B cell (primary cell): ENCODE measurements at regions not wholly inside any gene's neighbourhood (a gene's known extent, or its start where the extent isn't known, plus 50 kb on each side); places are given as distances from the start of the nearest gene placed in this dataset.

Experiments
- ATAC-seq: fragments of 200-7000 bp; cut with Tn5 transposase; one replicate; pipeline ENCODE4 v1.10.0; 2021; ENCODE audit warnings: low read depth, mild to moderate bottlenecking, moderate number of reproducible peaks, moderate library complexity
- CTCF ChIA-PET: fragments of 350-600 bp; sonication (Branson Sonifier 250); formaldehyde crosslinking; loops from one replicate; lab custom pipeline; 2021; ENCODE audit warnings: antibody characterized with exemption, inconsistent platforms; lab: Charles Lee
- POLR2A ChIA-PET: fragments of 350-600 bp; sonication (Branson Sonifier 250); formaldehyde crosslinking; loops from one replicate; lab custom pipeline; 2021; ENCODE audit warnings: antibody characterized with exemption; lab: Charles Lee
- DNase-seq: peaks from one replicate; pipeline ENCODE4 v3.0.0; 2013
- H2AFZ ChIP-seq: 2 replicates; pipeline ENCODE4 v1.6.1; 2012; ENCODE audit warnings: mild to moderate bottlenecking, low read depth, low read length; ENCODE audit not compliant: insufficient read depth, poor library complexity, severe bottlenecking
- H3K27ac ChIP-seq, 2 donors: 1 replicate in 1 of 2; 2 replicates in 1 of 2; pipeline ENCODE4 v1.5.1; 2012 to 2013; ENCODE audit warnings: low read length in 2 of 2, mild to moderate bottlenecking in 2 of 2, moderate library complexity in 1 of 2
- H3K27me3 ChIP-seq, 4 experiments: fragments of 200-600 bp in 1 of 4; sonication (generic) in 1 of 4; replicated peaks in 1 of 4; 1 replicate in 2 of 4; 2 replicates in 2 of 4; pipeline versions ENCODE4 v1.6.1 to v1.7.0; 2013 to 2016; ENCODE audit warnings: low read length in 3 of 4, mild to moderate bottlenecking in 2 of 4, mixed read lengths in 1 of 4, moderate library complexity in 1 of 4; ENCODE audit not compliant: insufficient read depth in 4 of 4, control insufficient read depth in 3 of 4; ENCODE audit errors: control extremely low read depth in 1 of 4
- H3K36me3 ChIP-seq, 2 experiments: replicated peaks in 1 of 2; 1 replicate in 1 of 2; 2 replicates in 1 of 2; pipeline versions ENCODE4 v1.6.1 to v1.7.1; 2013; ENCODE audit warnings: low read length in 1 of 2; ENCODE audit not compliant: insufficient read depth in 2 of 2, control insufficient read depth in 1 of 2; ENCODE audit errors: control extremely low read depth in 1 of 2, extremely low read depth in 1 of 2
- H3K4me1 ChIP-seq, 2 donors: fragments of 200-600 bp in 1 of 2; sonication (generic) in 1 of 2; 1 replicate in 1 of 2; 2 replicates in 1 of 2; pipeline versions ENCODE4 v1.5.1 to v1.6.1; 2013 to 2017; ENCODE audit warnings: low read length in 2 of 2; ENCODE audit not compliant: control insufficient read depth in 2 of 2, insufficient read depth in 2 of 2
- H3K4me2 ChIP-seq: replicated peaks from 2 replicates; pipeline ENCODE3; 2012; ENCODE audit warnings: mild to moderate bottlenecking, low read depth, low read length; ENCODE audit not compliant: poor library complexity, severe bottlenecking
- H3K4me3 ChIP-seq, 5 experiments: fragments of 200-600 bp in 1 of 5; sonication (generic) in 1 of 5; 1 replicate in 3 of 5; 2 replicates in 2 of 5; pipeline versions ENCODE4 v1.5.1 to v1.7.0; 2011 to 2016; ENCODE audit warnings: low read length in 4 of 5, mild to moderate bottlenecking in 4 of 5, low read depth in 2 of 5, control low read depth in 1 of 5, moderate library complexity in 1 of 5; ENCODE audit not compliant: insufficient read depth in 1 of 5; ENCODE audit errors: control extremely low read depth in 1 of 5, extremely low read depth in 1 of 5
- H3K79me2 ChIP-seq: fragments of 200-600 bp; sonication (generic); one replicate; pipeline ENCODE4 v1.6.0; 2016; ENCODE audit warnings: low read length; ENCODE audit not compliant: control insufficient read depth, insufficient read depth
- H3K9ac ChIP-seq: fragments of 200-600 bp; sonication (generic); 2 replicates; pipeline ENCODE4 v1.6.1; 2017; ENCODE audit warnings: mild to moderate bottlenecking, low read length, moderate library complexity
- H3K9me3 ChIP-seq, 3 donors: one replicate each; pipeline versions ENCODE4 v1.6.1 to v1.7.1; 2013; ENCODE audit warnings: low read length in 2 of 3; ENCODE audit not compliant: control insufficient read depth in 2 of 3, insufficient read depth in 1 of 3; ENCODE audit errors: control extremely low read depth in 1 of 3
- H4K20me1 ChIP-seq: 2 replicates; pipeline ENCODE4 v1.6.0; 2012; ENCODE audit warnings: mild to moderate bottlenecking, low read length; ENCODE audit not compliant: insufficient read depth, control insufficient read depth, poor library complexity, severe bottlenecking
- H3K27ac Mint-ChIP-seq: one replicate; pipeline ENCODE4 v1.8.0; 2021; ENCODE audit warnings: mixed read lengths
- H3K27me3 Mint-ChIP-seq: one replicate; pipeline ENCODE4 v1.8.0; 2021; ENCODE audit warnings: mixed read lengths
- H3K4me1 Mint-ChIP-seq: one replicate; pipeline ENCODE4 v1.8.0; 2021; ENCODE audit warnings: mixed read lengths
- H3K4me3 Mint-ChIP-seq: one replicate; pipeline ENCODE4 v1.8.0; 2021; ENCODE audit warnings: mixed read lengths
- H3K9me3 Mint-ChIP-seq: one replicate; pipeline ENCODE4 v1.8.0; 2022; ENCODE audit warnings: mixed read lengths; ENCODE audit not compliant: insufficient read depth
- CTCF ChIP-seq: fragments of 200-600 bp; IDR thresholded peaks from one replicate; pipeline ENCODE4 v1.8.0; 2022; ENCODE audit warnings: antibody characterized with exemption, mild to moderate bottlenecking
- EZH2 ChIP-seq: IDR thresholded peaks from 2 replicates; pipeline ENCODE4 v1.6.1; 2012; ENCODE audit warnings: borderline replicate concordance, low read depth, mild to moderate bottlenecking, moderate library complexity, low read length; ENCODE audit not compliant: insufficient read depth, poor library complexity, severe bottlenecking
- WGBS: methylation state at CpG from one replicate; pipeline ENCODE4 v1.1.5; 2013; ENCODE audit warnings: missing lambda C conversion rate; ENCODE audit not compliant: insufficient coverage; 5-methylcytosine and 5-hydroxymethylcytosine counted together
- intact Hi-C: fragments of 100-400 bp; cut with micrococcal nuclease; formaldehyde crosslinking; loops from one replicate; pipeline ENCODE4 v1.10.0; 2022

- Histone ChIP-seq H3K36me3 (no peaks in the 10 kb centered on the region), H3K4me3 (no peak overlapping the region), H3K27me3 (no peaks in the 10 kb centered on the region), H3K4me1 (no peaks in the 10 kb centered on the region), H3K79me2 (no peaks in the 10 kb centered on the region), H4K20me1 (no peaks in the 10 kb centered on the region), H2AFZ (no peak overlapping the region), H3K9ac (no peak overlapping the region), H3K27ac (no peak overlapping the region), H3K9me3 (no peaks in the 10 kb centered on the region), H3K4me2 (no peak overlapping the region)
- TF ChIP-seq EZH2 (no peak), CTCF (peak; percentile 81)
- intact Hi-C loops = loop anchor here (1.0 kb wide), 1 partner anchor 961 kb away; no protein-coding TSS in a partner anchor
- Mint-ChIP-seq H3K27ac (no peak overlapping the region), H3K4me1 (no peaks in the 10 kb centered on the region), H3K27me3 (peaks cover 12% of the 10 kb centered on the region), H3K4me3 (no peak overlapping the region), H3K9me3 (no peaks in the 10 kb centered on the region)
- DNase-seq (peak; percentile 37), ATAC-seq (no peak)
- POLR2A ChIA-PET = no interaction called here
- CTCF ChIA-PET = interaction anchor here (0.9 to 2.5 kb wide), 11 partner anchors 9 to 964 kb away, joined by 3 to 40 read pairs (median 6); no protein-coding TSS in a partner anchor
- no CpG with 5 or more reads among the region's 2 CpGs for WGBS
Observed at GRCh38 chr2:137865954-137866540, 98.2 kb upstream of the HNMT start.

- ChIA-PET POLR2A (no interaction called here), CTCF (interaction anchor here (2.5 to 3.5 kb wide), 2 partner anchors 916 to 956 kb away, joined by 9 to 18 read pairs; no protein-coding TSS in a partner anchor)
- WGBS = no CpG with 5 or more reads among the region's 1 CpG
- TF ChIP-seq EZH2 = no peak
- TF ChIP-seq CTCF = no peak
- Mint-ChIP-seq H3K9me3 (no peaks in the 10 kb centered on the region), H3K27me3 (peaks cover 18% of the 10 kb centered on the region), H3K4me1 (no peaks in the 10 kb centered on the region), H3K27ac (no peak overlapping the region), H3K4me3 (no peak overlapping the region)
- no peaks in the 10 kb centered on the region for H3K36me3 ChIP-seq
- H3K27me3 ChIP-seq = no peaks in the 10 kb centered on the region
- H3K79me2 ChIP-seq = no peaks in the 10 kb centered on the region
- no peak overlapping the region for H3K4me2 ChIP-seq
- no peaks in the 10 kb centered on the region for H3K4me1 ChIP-seq
- no peak overlapping the region for H2AFZ ChIP-seq
- DNase-seq (no peak), ATAC-seq (no peak)
- H3K4me3 ChIP-seq = no peak overlapping the region
- H3K9me3 ChIP-seq = no peaks in the 10 kb centered on the region
- intact Hi-C loops = no loop called here
- no peak overlapping the region for H3K9ac ChIP-seq
- H3K27ac ChIP-seq = no peak overlapping the region
- H4K20me1 ChIP-seq = no peaks in the 10 kb centered on the region
Observed at GRCh38 chr2:137870682-137871081, 93.6 kb upstream of the HNMT start.
